Coronary artery (tissue), 2 donors: ENCODE measurements at regions not wholly inside any gene's neighbourhood (a gene's known extent, or its start where the extent isn't known, plus 50 kb on each side); places are given as distances from the start of the nearest gene placed in this dataset.

Source experiments
- DNase-seq: peaks from one replicate; pipeline ENCODE4 v3.0.0-alpha.2; 2017; ENCODE audit warnings: low spot score
- H3K27ac ChIP-seq, 2 donors: fragments of 200-600 bp; sonication (generic); one replicate each; pipeline ENCODE4 v1.5.1; 2016 to 2019
- H3K4me3 ChIP-seq: fragments of 200-600 bp; sonication (generic); 2 replicates; pipeline ENCODE4 v1.5.1; 2016; ENCODE audit warnings: mild to moderate bottlenecking, moderate library complexity
- CTCF ChIP-seq: fragments of 200-600 bp; sonication (generic); IDR thresholded peaks from one replicate; pipeline ENCODE4 v1.5.1; 2019; ENCODE audit warnings: antibody characterized with exemption

GRCh38 chr1:22257290-22258275 is 114.7 kb upstream of the WNT4 start:
- TF ChIP-seq CTCF, result no peak
- DNase-seq, result no peak
- H3K4me3 ChIP-seq, result no peak overlapping the region
- no peak overlapping the region for H3K27ac ChIP-seq

GRCh38 chr1:22258698-22259097 is 115.8 kb upstream of the WNT4 start:
- DNase-seq, result no peak
- no peak overlapping the region for H3K4me3 ChIP-seq
- no peak for TF ChIP-seq CTCF
- no peak overlapping the region for H3K27ac ChIP-seq

- Histone ChIP-seq H3K4me3 (no peak overlapping the region), H3K27ac (no peak overlapping the region)
- TF ChIP-seq CTCF, result no peak
- DNase-seq, result no peak
Observed at GRCh38 chr1:22259551-22260282, 116.8 kb upstream of the WNT4 start.

- no peak for TF ChIP-seq CTCF
- Histone ChIP-seq H3K4me3 (no peak overlapping the region), H3K27ac (no peak overlapping the region)
- no peak for DNase-seq
Observed at GRCh38 chr1:22260860-22261432, 118.0 kb upstream of the WNT4 start.

- TF ChIP-seq CTCF, result no peak
- Histone ChIP-seq H3K4me3 (no peak overlapping the region), H3K27ac (no peak overlapping the region)
- DNase-seq, result no peak
Observed at GRCh38 chr1:22261580-22261979, 118.7 kb upstream of the WNT4 start.

GRCh38 chr1:22262583-22262982 is 119.7 kb upstream of the WNT4 start:
- DNase-seq, result no peak
- Histone ChIP-seq H3K27ac (no peak overlapping the region), H3K4me3 (no peak overlapping the region)

More at GRCh38 chr1:22262583-22262982, 119.7 kb upstream of the WNT4 start:
- TF ChIP-seq CTCF, result no peak
